Neural progenitor cell (in vitro differentiated cells): ENCODE measurements at regions not wholly inside any gene's neighbourhood (a gene's known extent, or its start where the extent isn't known, plus 50 kb on each side); places are given as distances from the start of the nearest gene placed in this dataset.

Experiments used
- EZH2 ChIP-seq: fragments of 200-600 bp; sonication (generic); IDR thresholded peaks from 2 replicates; pipeline ENCODE4 v1.6.1; 2017; ENCODE audit warnings: antibody characterized with exemption, mild to moderate bottlenecking, moderate library complexity
- EZH2phosphoT487 ChIP-seq: fragments of 200-600 bp; sonication (generic); IDR thresholded peaks from 2 replicates; pipeline ENCODE4 v1.6.1; 2017; ENCODE audit warnings: antibody characterized with exemption
- TF ChIP-seq, protein P1 (sequence below): fragments of 200-600 bp; sonication (generic); IDR thresholded peaks from 2 replicates; pipeline ENCODE4 v1.5.1; 2017; ENCODE audit warnings: antibody characterized with exemption, mild to moderate bottlenecking

- TF ChIP-seq, protein P1, sequence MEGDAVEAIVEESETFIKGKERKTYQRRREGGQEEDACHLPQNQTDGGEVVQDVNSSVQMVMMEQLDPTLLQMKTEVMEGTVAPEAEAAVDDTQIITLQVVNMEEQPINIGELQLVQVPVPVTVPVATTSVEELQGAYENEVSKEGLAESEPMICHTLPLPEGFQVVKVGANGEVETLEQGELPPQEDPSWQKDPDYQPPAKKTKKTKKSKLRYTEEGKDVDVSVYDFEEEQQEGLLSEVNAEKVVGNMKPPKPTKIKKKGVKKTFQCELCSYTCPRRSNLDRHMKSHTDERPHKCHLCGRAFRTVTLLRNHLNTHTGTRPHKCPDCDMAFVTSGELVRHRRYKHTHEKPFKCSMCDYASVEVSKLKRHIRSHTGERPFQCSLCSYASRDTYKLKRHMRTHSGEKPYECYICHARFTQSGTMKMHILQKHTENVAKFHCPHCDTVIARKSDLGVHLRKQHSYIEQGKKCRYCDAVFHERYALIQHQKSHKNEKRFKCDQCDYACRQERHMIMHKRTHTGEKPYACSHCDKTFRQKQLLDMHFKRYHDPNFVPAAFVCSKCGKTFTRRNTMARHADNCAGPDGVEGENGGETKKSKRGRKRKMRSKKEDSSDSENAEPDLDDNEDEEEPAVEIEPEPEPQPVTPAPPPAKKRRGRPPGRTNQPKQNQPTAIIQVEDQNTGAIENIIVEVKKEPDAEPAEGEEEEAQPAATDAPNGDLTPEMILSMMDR, result no peak
- TF ChIP-seq EZH2 (no peak), EZH2phosphoT487 (no peak)
Observed at GRCh38 chr6:15909290-15910070, 219.4 kb upstream of the MYLIP start.
